ENCODE measurements at regions not wholly inside any gene's neighbourhood (a gene's known extent, or its start where the extent isn't known, plus 50 kb on each side); places are given as distances from the start of the nearest gene placed in this dataset.

DNA sequence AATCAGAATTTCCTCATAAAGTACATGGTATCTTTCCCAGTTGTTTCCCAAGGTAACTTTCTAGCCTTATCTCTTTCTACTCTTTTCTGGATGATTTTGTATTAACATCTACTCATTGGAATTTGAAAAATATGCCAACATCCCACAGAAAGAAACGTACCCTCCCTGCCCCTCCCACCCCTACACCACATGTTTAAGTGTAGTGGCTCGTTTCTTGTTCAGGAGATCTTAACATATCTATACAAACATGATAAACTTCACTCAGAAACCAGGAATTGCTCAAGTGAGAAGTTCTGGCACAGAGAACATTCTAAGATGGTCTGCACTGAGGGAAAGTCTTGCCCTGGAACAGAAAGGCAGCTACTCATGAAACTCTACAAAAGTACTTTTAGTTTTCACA lies 404.7 kb downstream of the SOX2 start:
- Mint-ChIP-seq H3K9me3 (ENCODE audit: unreplicated experiment) (peaks cover 5% of the 10 kb centered on the region), H3K27ac (ENCODE audit: unreplicated experiment) (no peak overlapping the region), H3K27me3 (ENCODE audit: unreplicated experiment) (no peaks in the 10 kb centered on the region), H3K36me3 (ENCODE audit: unreplicated experiment) (no peaks in the 10 kb centered on the region), H3K4me1 (ENCODE audit: unreplicated experiment) (peaks cover 9% of the 10 kb centered on the region), H3K4me3 (ENCODE audit: unreplicated experiment) (no peak overlapping the region)
- DNase-seq (ENCODE audit: extremely low spot score, unreplicated experiment), result no peak
- TF ChIP-seq, protein P1, sequence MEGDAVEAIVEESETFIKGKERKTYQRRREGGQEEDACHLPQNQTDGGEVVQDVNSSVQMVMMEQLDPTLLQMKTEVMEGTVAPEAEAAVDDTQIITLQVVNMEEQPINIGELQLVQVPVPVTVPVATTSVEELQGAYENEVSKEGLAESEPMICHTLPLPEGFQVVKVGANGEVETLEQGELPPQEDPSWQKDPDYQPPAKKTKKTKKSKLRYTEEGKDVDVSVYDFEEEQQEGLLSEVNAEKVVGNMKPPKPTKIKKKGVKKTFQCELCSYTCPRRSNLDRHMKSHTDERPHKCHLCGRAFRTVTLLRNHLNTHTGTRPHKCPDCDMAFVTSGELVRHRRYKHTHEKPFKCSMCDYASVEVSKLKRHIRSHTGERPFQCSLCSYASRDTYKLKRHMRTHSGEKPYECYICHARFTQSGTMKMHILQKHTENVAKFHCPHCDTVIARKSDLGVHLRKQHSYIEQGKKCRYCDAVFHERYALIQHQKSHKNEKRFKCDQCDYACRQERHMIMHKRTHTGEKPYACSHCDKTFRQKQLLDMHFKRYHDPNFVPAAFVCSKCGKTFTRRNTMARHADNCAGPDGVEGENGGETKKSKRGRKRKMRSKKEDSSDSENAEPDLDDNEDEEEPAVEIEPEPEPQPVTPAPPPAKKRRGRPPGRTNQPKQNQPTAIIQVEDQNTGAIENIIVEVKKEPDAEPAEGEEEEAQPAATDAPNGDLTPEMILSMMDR (IDR thresholded peaks at IDR 0.05), result no peak

DNA sequence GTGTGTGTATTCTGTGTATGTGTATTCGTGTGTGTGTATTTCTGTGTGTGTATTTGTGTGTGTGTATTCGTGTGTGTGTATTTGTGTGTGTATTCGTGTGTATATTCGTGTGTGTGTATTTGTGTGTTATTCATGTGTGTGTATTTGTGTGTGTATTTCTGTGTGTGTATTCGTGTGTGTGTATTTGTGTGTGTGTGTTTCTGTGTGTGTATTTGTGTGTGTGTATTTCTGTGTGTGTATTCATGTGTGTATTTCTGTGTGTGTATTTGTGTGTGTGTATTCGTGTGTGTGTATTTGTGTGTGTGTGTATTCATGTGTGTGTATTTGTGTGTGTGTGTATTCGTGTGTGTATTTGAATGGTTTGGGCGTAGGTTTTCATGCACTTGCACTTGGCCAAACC lies 405.4 kb downstream of the SOX2 start:
- H3K9me3 Mint-ChIP-seq (ENCODE audit: unreplicated experiment), result peaks cover 5% of the 10 kb centered on the region

DNA sequence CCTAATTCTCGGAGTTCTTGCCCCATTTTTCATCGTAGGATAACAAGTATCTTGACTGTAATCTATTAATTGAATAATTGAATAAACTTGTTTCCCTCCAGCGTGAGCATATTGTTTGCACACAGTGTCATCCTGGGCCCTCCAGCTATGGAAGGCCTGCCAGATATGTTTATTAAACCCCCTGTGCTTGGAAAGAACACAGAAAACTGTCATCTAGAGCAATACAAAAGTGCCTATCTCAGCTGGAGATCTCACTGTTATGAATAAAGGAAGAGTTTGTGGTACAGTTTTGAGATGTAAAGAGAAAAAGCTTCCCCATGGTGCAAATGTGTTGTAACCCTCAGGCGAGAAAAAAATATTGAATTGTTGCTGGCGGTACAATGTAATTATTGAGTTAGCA lies 405.9 kb downstream of the SOX2 start:
- Mint-ChIP-seq H3K36me3 (ENCODE audit: unreplicated experiment) (no peaks in the 10 kb centered on the region), H3K27ac (ENCODE audit: unreplicated experiment) (no peak overlapping the region), H3K9me3 (ENCODE audit: unreplicated experiment) (peaks cover 5% of the 10 kb centered on the region), H3K27me3 (ENCODE audit: unreplicated experiment) (no peaks in the 10 kb centered on the region), H3K4me1 (ENCODE audit: unreplicated experiment) (peaks cover 9% of the 10 kb centered on the region), H3K4me3 (ENCODE audit: unreplicated experiment) (no peak overlapping the region)
- TF ChIP-seq, protein P1 (IDR thresholded peaks at IDR 0.05), result no peak
- no peak for DNase-seq (ENCODE audit: extremely low spot score, unreplicated experiment)

More for the DNA sequence above, 405.4 kb downstream of the SOX2 start:
- H3K36me3 Mint-ChIP-seq (ENCODE audit: unreplicated experiment), result no peaks in the 10 kb centered on the region
- no peak overlapping the region for H3K4me3 Mint-ChIP-seq (ENCODE audit: unreplicated experiment)
- no peaks in the 10 kb centered on the region for H3K27me3 Mint-ChIP-seq (ENCODE audit: unreplicated experiment)
- H3K27ac Mint-ChIP-seq (ENCODE audit: unreplicated experiment), result no peak overlapping the region
- DNase-seq (ENCODE audit: extremely low spot score, unreplicated experiment), result no peak
- TF ChIP-seq, protein P1 (IDR thresholded peaks at IDR 0.05), result no peak
- peaks cover 9% of the 10 kb centered on the region for H3K4me1 Mint-ChIP-seq (ENCODE audit: unreplicated experiment)

DNA sequence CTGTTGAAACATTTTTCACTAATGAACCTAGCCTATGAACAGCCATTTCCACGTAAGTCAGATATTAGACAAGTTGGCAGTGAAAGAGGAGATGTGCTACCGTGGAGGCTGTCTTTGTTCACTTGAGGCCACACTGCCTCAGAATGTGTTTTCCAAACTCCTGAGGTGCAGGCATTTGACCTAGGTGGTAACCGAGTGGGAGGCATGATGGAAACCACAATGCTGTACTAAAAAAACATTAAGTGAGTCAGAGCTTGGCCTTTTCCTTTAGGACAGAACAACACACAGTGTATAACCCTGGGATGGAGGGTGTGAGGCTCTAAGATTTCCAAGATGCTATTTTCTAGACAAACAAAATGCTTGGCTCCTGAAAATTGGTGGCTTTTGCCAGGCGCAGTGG lies 406.3 kb downstream of the SOX2 start:
- TF ChIP-seq, protein P1 (IDR thresholded peaks at IDR 0.05), result no peak
- no peak overlapping the region for H3K27ac Mint-ChIP-seq (ENCODE audit: unreplicated experiment)
- no peaks in the 10 kb centered on the region for H3K27me3 Mint-ChIP-seq (ENCODE audit: unreplicated experiment)
- H3K36me3 Mint-ChIP-seq (ENCODE audit: unreplicated experiment), result no peaks in the 10 kb centered on the region
- DNase-seq (ENCODE audit: extremely low spot score, unreplicated experiment), result no peak
- peaks cover 9% of the 10 kb centered on the region for H3K4me1 Mint-ChIP-seq (ENCODE audit: unreplicated experiment)
- no peak overlapping the region for H3K4me3 Mint-ChIP-seq (ENCODE audit: unreplicated experiment)
- H3K9me3 Mint-ChIP-seq (ENCODE audit: unreplicated experiment), result peaks cover 5% of the 10 kb centered on the region

DNA sequence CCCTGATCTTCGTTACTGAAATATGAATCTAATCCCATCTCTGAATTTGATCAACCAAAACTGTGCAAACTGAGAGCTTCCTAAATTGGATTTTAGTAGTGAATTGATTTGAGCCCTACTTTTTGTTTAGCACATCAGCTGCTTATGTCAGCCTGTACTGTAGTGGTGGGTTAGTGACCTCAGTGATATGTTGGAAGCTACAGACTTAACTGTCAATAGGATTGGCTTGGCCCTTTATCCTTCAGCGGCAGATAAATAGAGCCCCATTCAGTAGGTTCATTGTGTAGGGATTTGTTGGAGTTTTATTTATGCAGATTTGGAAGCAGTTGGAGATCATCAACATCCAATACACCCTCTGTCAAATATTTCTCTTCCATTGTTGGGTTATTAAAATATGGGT lies 409.7 kb downstream of the SOX2 start:
- Mint-ChIP-seq H3K9me3 (ENCODE audit: unreplicated experiment) (no peaks in the 10 kb centered on the region), H3K4me1 (ENCODE audit: unreplicated experiment) (peaks cover 9% of the 10 kb centered on the region), H3K27me3 (ENCODE audit: unreplicated experiment) (peaks cover 4% of the 10 kb centered on the region), H3K27ac (ENCODE audit: unreplicated experiment) (no peak overlapping the region), H3K4me3 (ENCODE audit: unreplicated experiment) (no peak overlapping the region), H3K36me3 (ENCODE audit: unreplicated experiment) (no peaks in the 10 kb centered on the region)
- TF ChIP-seq, protein P1 (IDR thresholded peaks at IDR 0.05), result no peak
- no peak for DNase-seq (ENCODE audit: extremely low spot score, unreplicated experiment)

Measured in osteocyte (in vitro differentiated cells).